GM04503 (cell line): ENCODE measurements at regions not wholly inside any gene's neighbourhood (a gene's known extent, or its start where the extent isn't known, plus 50 kb on each side); places are given as distances from the start of the nearest gene placed in this dataset.

ENCODE experiments used
- DNase-seq: peaks from one replicate; pipeline ENCODE4 v3.0.0-alpha.2; 2012; ENCODE audit warnings: low read depth

- DNase-seq, result no peak
Measured at GRCh38 chr2:8168022-8168717, 513.7 kb upstream of the ID2 start.

- DNase-seq, result no peak
Measured at GRCh38 chr2:8168876-8169424, 512.9 kb upstream of the ID2 start.

- peak; percentile 64 for DNase-seq
Measured at GRCh38 chr2:8169443-8169842, 512.4 kb upstream of the ID2 start.

- DNase-seq, result no peak
Measured at GRCh38 chr2:8170552-8171327, 511.1 kb upstream of the ID2 start.

- no peak for DNase-seq
Measured at GRCh38 chr2:8171608-8172007, 510.2 kb upstream of the ID2 start.

- DNase-seq, result no peak
Measured at GRCh38 chr2:8172661-8173060, 509.2 kb upstream of the ID2 start.

- DNase-seq, result no peak
Measured at GRCh38 chr2:8174641-8175257, 507.1 kb upstream of the ID2 start.

GRCh38 chr2:8176887-8177286 is 505.0 kb upstream of the ID2 start:
- no peak for DNase-seq

- DNase-seq, result no peak
Measured at GRCh38 chr2:8177566-8177965, 504.3 kb upstream of the ID2 start.

GRCh38 chr2:8178911-8179310 is 502.9 kb upstream of the ID2 start:
- DNase-seq, result no peak

- DNase-seq, result no peak
Measured at GRCh38 chr2:8189316-8189715, 492.5 kb upstream of the ID2 start.

GRCh38 chr2:8190279-8190678 is 491.6 kb upstream of the ID2 start:
- no peak for DNase-seq

GRCh38 chr2:8191427-8191826 is 490.4 kb upstream of the ID2 start:
- no peak for DNase-seq

- no peak for DNase-seq
Measured at GRCh38 chr2:8193146-8193545, 488.7 kb upstream of the ID2 start.

- DNase-seq, result no peak
Measured at GRCh38 chr2:8193686-8194615, 487.9 kb upstream of the ID2 start.

- DNase-seq, result no peak
Measured at GRCh38 chr2:8195784-8196183, 486.1 kb upstream of the ID2 start.

GRCh38 chr2:8196316-8196715 is 485.5 kb upstream of the ID2 start:
- DNase-seq, result no peak

- DNase-seq, result no peak
Measured at GRCh38 chr2:8197101-8197500, 484.8 kb upstream of the ID2 start.

- DNase-seq, result no peak
Measured at GRCh38 chr2:8197825-8198224, 484.0 kb upstream of the ID2 start.

GRCh38 chr2:8198766-8199382 is 483.0 kb upstream of the ID2 start:
- no peak for DNase-seq

- no peak for DNase-seq
Measured at GRCh38 chr2:8202132-8202531, 479.7 kb upstream of the ID2 start.
